Endothelial cell of umbilical vein (primary cell): ENCODE measurements at regions not wholly inside any gene's neighbourhood (a gene's known extent, or its start where the extent isn't known, plus 50 kb on each side); places are given as distances from the start of the nearest gene placed in this dataset.

Source experiments
- BruUV-seq: library from RNA; stranded (reverse); fragments of 400-500 nt; replicated peaks from 2 replicates; lab custom pipeline; 2021; lab: Mats Ljungman, UMichigan
- CTCF ChIA-PET: fragments of 300-600, 350-600 bp; sonication (Branson Sonifier 250); formaldehyde crosslinking; loops from one replicate; lab custom pipeline; 2021; ENCODE audit warnings: antibody characterized with exemption, inconsistent platforms; lab: Charles Lee
- POLR2A ChIA-PET: fragments of 300-600, 350-600 bp; sonication (Branson Sonifier 250); formaldehyde crosslinking; loops from one replicate; lab custom pipeline; 2021; ENCODE audit warnings: antibody characterized with exemption, inconsistent platforms; lab: Charles Lee
- DNase-seq: peaks from one replicate; pipeline ENCODE4 v3.0.0-alpha.2; 2011; ENCODE audit warnings: low read depth, low spot score
- FAIRE-seq: peaks from 2 replicates; lab custom pipeline; 2011; peaks lifted over from hg19 to GRCh38; lab: Jason Lieb, UNC
- H2AFZ ChIP-seq: 2 replicates; pipeline ENCODE4 v1.6.0; 2012; ENCODE audit warnings: low read depth, low read length, control low read depth, inconsistent platforms
- H3K27ac ChIP-seq: 2 replicates; pipeline ENCODE4 v1.5.1; 2011; ENCODE audit warnings: low read depth, mild to moderate bottlenecking, control low read depth, low read length, moderate library complexity; ENCODE audit not compliant: insufficient read depth
- H3K27me3 ChIP-seq, 2 experiments: 2 replicates each; pipeline versions ENCODE4 v1.6.0 to v1.6.1; 2011; ENCODE audit warnings: low read length in 2 of 2, mixed read lengths in 1 of 2; ENCODE audit not compliant: control insufficient read depth in 2 of 2, insufficient read depth in 2 of 2
- H3K36me3 ChIP-seq, 2 experiments: 2 replicates in 1 of 2; 3 replicates in 1 of 2; pipeline ENCODE4 v1.5.1; 2011; ENCODE audit warnings: low read length in 2 of 2, mild to moderate bottlenecking in 1 of 2, moderate library complexity in 1 of 2; ENCODE audit not compliant: control insufficient read depth in 2 of 2, insufficient read depth in 2 of 2; ENCODE audit errors: extremely low read depth in 1 of 2
- H3K4me1 ChIP-seq: 3 replicates; pipeline ENCODE4 v1.5.1; 2011; ENCODE audit warnings: mild to moderate bottlenecking, low read length; ENCODE audit not compliant: control insufficient read depth, insufficient read depth; ENCODE audit errors: extremely low read depth
- H3K4me2 ChIP-seq: 2 replicates; pipeline ENCODE4 v1.6.1; 2011; ENCODE audit warnings: low read length, control low read depth, mixed read lengths; ENCODE audit not compliant: insufficient read depth
- H3K4me3 ChIP-seq, 3 experiments: fragments of 200-600 bp in 1 of 3; sonication (generic), shearing (Covaris generic) in 1 of 3; replicated peaks in 1 of 3; 2 replicates each; pipeline ENCODE4 v1.5.1; 2011 to 2016; ENCODE audit warnings: control low read depth in 3 of 3, low read length in 3 of 3, mild to moderate bottlenecking in 2 of 3, inconsistent platforms in 1 of 3, low read depth in 1 of 3, moderate library complexity in 1 of 3; ENCODE audit not compliant: insufficient read depth in 1 of 3
- H3K79me2 ChIP-seq: 2 replicates; pipeline ENCODE4 v1.6.0; 2012; ENCODE audit warnings: low read length, inconsistent platforms; ENCODE audit not compliant: control insufficient read depth, insufficient read depth
- H3K9ac ChIP-seq: replicated peaks from 2 replicates; pipeline ENCODE3; 2011; ENCODE audit warnings: low read length, control low read depth; ENCODE audit not compliant: insufficient read depth; ENCODE audit errors: extremely low read depth
- H3K9me1 ChIP-seq: replicated peaks from 3 replicates; pipeline ENCODE4 v1.6.0; 2011; ENCODE audit warnings: mild to moderate bottlenecking, low read length; ENCODE audit not compliant: control insufficient read depth, insufficient read depth; ENCODE audit errors: extremely low read depth
- H3K9me3 ChIP-seq: replicated peaks from 2 replicates; pipeline ENCODE4 v1.5.1; 2012; ENCODE audit warnings: low read length, inconsistent platforms; ENCODE audit not compliant: control insufficient read depth, insufficient read depth
- H4K20me1 ChIP-seq: replicated peaks from 2 replicates; pipeline ENCODE3; 2011; ENCODE audit warnings: mild to moderate bottlenecking, low read length; ENCODE audit not compliant: control insufficient read depth, insufficient read depth; ENCODE audit errors: extremely low read depth
- EZH2 ChIP-seq: IDR thresholded peaks from 2 replicates; pipeline ENCODE4 v1.6.1; 2012; ENCODE audit warnings: borderline replicate concordance, low read depth, mild to moderate bottlenecking, moderate library complexity, low read length, inconsistent platforms; ENCODE audit not compliant: severe bottlenecking
- FOS ChIP-seq: IDR thresholded peaks from 2 replicates; pipeline ENCODE4 v1.6.1; 2011; ENCODE audit warnings: mild to moderate bottlenecking, low read length, moderate library complexity, borderline replicate concordance; ENCODE audit not compliant: insufficient read depth
- GATA2 ChIP-seq: IDR thresholded peaks from 2 replicates; pipeline ENCODE4 v1.7.0; 2011; ENCODE audit warnings: low read depth, mild to moderate bottlenecking, moderate library complexity, mixed read lengths, low read length; ENCODE audit not compliant: insufficient read length, insufficient read depth
- JUN ChIP-seq: IDR thresholded peaks from 2 replicates; pipeline ENCODE4 v1.6.1; 2011; ENCODE audit warnings: borderline replicate concordance, low read depth; ENCODE audit not compliant: insufficient read length, insufficient read depth
- MYC ChIP-seq: IDR thresholded peaks from one replicate; pipeline ENCODE4 v1.6.1; 2011; ENCODE audit warnings: mild to moderate bottlenecking, low read depth, low read length
- POLR2A ChIP-seq: IDR thresholded peaks from 2 replicates; pipeline ENCODE4 v1.6.1; 2012; ENCODE audit warnings: low read depth, mild to moderate bottlenecking, control low read depth, low read length
- POLR2AphosphoS5 ChIP-seq: IDR thresholded peaks from 2 replicates; pipeline ENCODE4 v1.6.1; 2012; ENCODE audit warnings: low read depth, mild to moderate bottlenecking, control low read depth, low read length, moderate library complexity; ENCODE audit not compliant: insufficient read depth
- dilution Hi-C: fragments of 300-500 bp; cut with MboI; formaldehyde crosslinking; loops from one replicate; pipeline ENCODE4 v1.15.0; 2019; ENCODE audit warnings: low sequenced_read_pairs; ENCODE audit not compliant: extremely low pct_ligation_motif_present
- intact Hi-C: fragments of 100-400 bp; cut with micrococcal nuclease; formaldehyde crosslinking; loops from one replicate; pipeline ENCODE4 v1.10.0; 2022
- TF ChIP-seq, protein P1 (sequence below), 2 donors: IDR thresholded peaks; 1 replicate in 1 of 2; 2 replicates in 1 of 2; pipeline ENCODE4 v1.5.1; 2011; ENCODE audit warnings: low read length in 2 of 2, mild to moderate bottlenecking in 2 of 2, moderate library complexity in 2 of 2, control low read depth in 1 of 2, inconsistent platforms in 1 of 2, low read depth in 1 of 2; ENCODE audit not compliant: insufficient read depth in 1 of 2; ENCODE audit errors: extremely low read depth in 1 of 2
- TF ChIP-seq, protein P2 (sequence below): IDR thresholded peaks from 2 replicates; pipeline ENCODE4 v1.6.1; 2011; ENCODE audit not compliant: insufficient read depth, insufficient read length

DNA sequence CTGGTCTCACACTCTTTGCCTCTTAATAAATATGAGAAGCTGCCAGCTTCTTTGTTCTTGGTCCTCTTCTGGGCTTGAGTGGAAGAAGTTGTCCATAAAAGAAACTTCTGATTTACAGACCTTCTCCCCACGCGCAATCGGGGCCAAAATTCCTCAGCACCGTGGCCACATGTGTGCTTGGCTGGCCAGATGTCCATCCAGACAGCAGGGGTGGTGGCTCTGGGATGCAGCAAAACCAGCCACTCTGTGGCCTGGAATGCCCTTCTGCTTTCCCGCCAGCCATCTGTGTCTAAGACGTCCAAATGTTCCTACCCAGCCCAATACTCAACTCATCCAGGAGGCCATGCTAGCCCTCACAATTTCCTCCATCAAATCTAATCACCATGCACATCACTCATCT, 250.8 kb downstream of the EN1 start:
- Histone ChIP-seq H2AFZ (no peak overlapping the region), H3K27me3 (no peaks in the 10 kb centered on the region), H3K4me3 (no peak overlapping the region), H3K9me1 (no peaks in the 10 kb centered on the region), H3K4me1 (no peaks in the 10 kb centered on the region), H3K9ac (no peak overlapping the region), H3K27ac (no peak overlapping the region), H3K79me2 (no peaks in the 10 kb centered on the region), H3K4me2 (no peak overlapping the region), H4K20me1 (no peaks in the 10 kb centered on the region), H3K36me3 (no peaks in the 10 kb centered on the region), H3K9me3 (no peaks in the 10 kb centered on the region)
- FAIRE-seq (no peak), DNase-seq (no peak)
- dilution Hi-C loops (no loop called here), intact Hi-C loops (no loop called here)
- CTCF ChIA-PET = no interaction called here
- POLR2A ChIA-PET = no interaction called here
- BruUV-seq = no TSS peak
- TF ChIP-seq POLR2A (no peak), EZH2 (no peak), POLR2AphosphoS5 (no peak), JUN (no peak), FOS (no peak), GATA2 (no peak), MYC (no peak)
- TF ChIP-seq, protein P1, sequence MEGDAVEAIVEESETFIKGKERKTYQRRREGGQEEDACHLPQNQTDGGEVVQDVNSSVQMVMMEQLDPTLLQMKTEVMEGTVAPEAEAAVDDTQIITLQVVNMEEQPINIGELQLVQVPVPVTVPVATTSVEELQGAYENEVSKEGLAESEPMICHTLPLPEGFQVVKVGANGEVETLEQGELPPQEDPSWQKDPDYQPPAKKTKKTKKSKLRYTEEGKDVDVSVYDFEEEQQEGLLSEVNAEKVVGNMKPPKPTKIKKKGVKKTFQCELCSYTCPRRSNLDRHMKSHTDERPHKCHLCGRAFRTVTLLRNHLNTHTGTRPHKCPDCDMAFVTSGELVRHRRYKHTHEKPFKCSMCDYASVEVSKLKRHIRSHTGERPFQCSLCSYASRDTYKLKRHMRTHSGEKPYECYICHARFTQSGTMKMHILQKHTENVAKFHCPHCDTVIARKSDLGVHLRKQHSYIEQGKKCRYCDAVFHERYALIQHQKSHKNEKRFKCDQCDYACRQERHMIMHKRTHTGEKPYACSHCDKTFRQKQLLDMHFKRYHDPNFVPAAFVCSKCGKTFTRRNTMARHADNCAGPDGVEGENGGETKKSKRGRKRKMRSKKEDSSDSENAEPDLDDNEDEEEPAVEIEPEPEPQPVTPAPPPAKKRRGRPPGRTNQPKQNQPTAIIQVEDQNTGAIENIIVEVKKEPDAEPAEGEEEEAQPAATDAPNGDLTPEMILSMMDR (IDR thresholded peaks at IDR 0.05; ENCODE audit: extremely low read depth in 1 of 2, insufficient read depth in 1 of 2, low read depth in 1 of 2, low read length in 2 of 2) = no peak
- TF ChIP-seq, protein P2, sequence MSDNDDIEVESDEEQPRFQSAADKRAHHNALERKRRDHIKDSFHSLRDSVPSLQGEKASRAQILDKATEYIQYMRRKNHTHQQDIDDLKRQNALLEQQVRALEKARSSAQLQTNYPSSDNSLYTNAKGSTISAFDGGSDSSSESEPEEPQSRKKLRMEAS = no peak
